NCI-H1930 (cell line): ENCODE measurements at regions not wholly inside any gene's neighbourhood (a gene's known extent, or its start where the extent isn't known, plus 50 kb on each side); places are given as distances from the start of the nearest gene placed in this dataset.

Source experiments
- DNase-seq, 2 experiments: peaks; one replicate each; lab custom pipeline; 2025; lab: John Stamatoyannopoulos, UW

- no peak for DNase-seq
Observed at GRCh38 chr4:43782391-43782790, 666.2 kb downstream of the KCTD8 start.

GRCh38 chr4:43816116-43816515 is 632.5 kb downstream of the KCTD8 start:
- no peak for DNase-seq

- DNase-seq, result no peak
Observed at GRCh38 chr4:43822621-43823020, 626.0 kb downstream of the KCTD8 start.

GRCh38 chr4:43835869-43836268 is 612.7 kb downstream of the KCTD8 start:
- no peak for DNase-seq

GRCh38 chr4:43837171-43837570 is 611.4 kb downstream of the KCTD8 start:
- DNase-seq, result no peak

GRCh38 chr4:43837604-43838003 is 611.0 kb downstream of the KCTD8 start:
- no peak for DNase-seq

- DNase-seq, result no peak
Observed at GRCh38 chr4:43842594-43842993, 606.0 kb downstream of the KCTD8 start.

GRCh38 chr4:43843501-43843900 is 605.1 kb downstream of the KCTD8 start:
- DNase-seq, result no peak

GRCh38 chr4:43846111-43846587 is 602.5 kb downstream of the KCTD8 start:
- no peak for DNase-seq

- no peak for DNase-seq
Observed at GRCh38 chr4:43853565-43854264, 594.9 kb downstream of the KCTD8 start.

GRCh38 chr4:43855283-43855682 is 593.3 kb downstream of the KCTD8 start:
- no peak for DNase-seq

GRCh38 chr4:43864616-43865146 is 583.9 kb downstream of the KCTD8 start:
- DNase-seq, result no peak

- DNase-seq, result no peak
Observed at GRCh38 chr4:43867908-43868307, 580.7 kb downstream of the KCTD8 start.

GRCh38 chr4:43875655-43876054 is 573.0 kb downstream of the KCTD8 start:
- no peak for DNase-seq

- no peak for DNase-seq
Observed at GRCh38 chr4:43882470-43882869, 566.1 kb downstream of the KCTD8 start.

GRCh38 chr4:43886196-43886595 is 562.4 kb downstream of the KCTD8 start:
- DNase-seq, result no peak

- no peak for DNase-seq
Observed at GRCh38 chr4:43898836-43899235, 549.8 kb downstream of the KCTD8 start.

- no peak for DNase-seq
Observed at GRCh38 chr4:43903456-43903855, 545.2 kb downstream of the KCTD8 start.

GRCh38 chr4:43918377-43918776 is 530.2 kb downstream of the KCTD8 start:
- no peak for DNase-seq

GRCh38 chr4:43932448-43932847 is 516.2 kb downstream of the KCTD8 start:
- DNase-seq, result no peak

GRCh38 chr4:43943998-43944397 is 504.6 kb downstream of the KCTD8 start:
- DNase-seq, result no peak

- no peak for DNase-seq
Observed at GRCh38 chr4:43959976-43960375, 488.6 kb downstream of the KCTD8 start.

GRCh38 chr4:43968011-43968410 is 480.6 kb downstream of the KCTD8 start:
- DNase-seq, result no peak

GRCh38 chr4:43983610-43984009 is 465.0 kb downstream of the KCTD8 start:
- DNase-seq, result no peak
